Left ventricle myocardium inferior (tissue), 1 donor: ENCODE measurements at regions not wholly inside any gene's neighbourhood (a gene's known extent, or its start where the extent isn't known, plus 50 kb on each side); places are given as distances from the start of the nearest gene placed in this dataset.
"Not testable (repeated sequence)": the region's sequence is repeated elsewhere in the genome, so short reads cannot be mapped to it uniquely, and the experiment has no call there.

Experiments used
- DNase-seq: peaks from one replicate; pipeline ENCODE4 v3.0.0-alpha.2; 2020
- H3K27ac ChIP-seq: fragments of 200-600 bp; replicated peaks from 2 replicates; pipeline ENCODE4 v1.8.0; 2021
- H3K27me3 ChIP-seq: fragments of 200-600 bp; 2 replicates; pipeline ENCODE4 v1.8.0; 2021; ENCODE audit warnings: low read depth
- H3K36me3 ChIP-seq: fragments of 200-600 bp; 2 replicates; pipeline ENCODE4 v1.8.0; 2021
- H3K4me1 ChIP-seq: fragments of 200-600 bp; 2 replicates; pipeline ENCODE4 v1.8.0; 2021
- H3K4me3 ChIP-seq: fragments of 200-600 bp; 2 replicates; pipeline ENCODE4 v1.8.0; 2021; ENCODE audit warnings: mild to moderate bottlenecking, moderate library complexity
- H3K9me3 ChIP-seq: fragments of 200-600 bp; replicated peaks from 2 replicates; pipeline ENCODE4 v1.8.0; 2021
- CTCF ChIP-seq: fragments of 200-600 bp; IDR thresholded peaks from 2 replicates; pipeline ENCODE4 v1.8.0; 2021; ENCODE audit warnings: antibody characterized with exemption, mild to moderate bottlenecking, borderline replicate concordance
- intact Hi-C: fragments of 100-400 bp; cut with micrococcal nuclease; formaldehyde crosslinking; loops from one replicate; pipeline ENCODE4 v1.11.0; 2022
- donor health status: DM: no; HTN: yes; CAD: no; lungs with severe emphysema.

DNA sequence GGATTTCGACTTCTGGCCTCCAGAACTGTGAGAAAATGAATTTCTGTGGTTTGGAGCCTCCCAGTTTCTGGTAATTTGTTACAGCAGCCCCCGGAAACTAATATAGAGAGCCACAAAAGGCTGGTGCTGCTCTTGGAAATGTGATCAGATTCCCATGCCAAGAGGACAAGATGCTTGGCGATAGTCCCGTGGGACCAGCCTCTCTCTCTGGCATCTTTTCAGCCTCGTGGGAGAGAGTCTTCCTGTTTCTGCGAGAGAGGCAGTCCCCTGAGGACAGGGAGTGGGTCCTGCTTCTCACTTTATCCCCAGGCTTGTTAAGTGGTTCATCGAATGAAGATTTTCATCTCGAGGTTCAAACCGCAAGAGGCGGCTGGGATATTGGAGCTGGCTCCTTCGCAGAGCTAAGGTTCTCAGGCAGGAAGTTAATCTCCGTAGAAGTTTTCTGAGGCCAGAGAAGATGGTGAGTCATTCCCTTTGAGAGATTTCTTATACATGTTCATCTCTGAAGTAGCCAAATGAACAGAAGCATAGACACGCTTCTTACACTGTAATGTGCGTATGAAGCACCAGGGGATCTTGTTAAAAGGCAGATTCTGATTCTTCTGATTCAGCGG is 211.6 kb upstream of the SDK2 start:
- Histone ChIP-seq H3K36me3 (no peaks in the 10 kb centered on the region), H3K27me3 (peaks cover 33% of the 10 kb centered on the region), H3K4me1 (no peaks in the 10 kb centered on the region), H3K9me3 (peaks cover 16% of the 10 kb centered on the region), H3K27ac (no peak overlapping the region), H3K4me3 (no peak overlapping the region)
- no peak for DNase-seq
- intact Hi-C loops, result no loop called here
- no peak for TF ChIP-seq CTCF

DNA sequence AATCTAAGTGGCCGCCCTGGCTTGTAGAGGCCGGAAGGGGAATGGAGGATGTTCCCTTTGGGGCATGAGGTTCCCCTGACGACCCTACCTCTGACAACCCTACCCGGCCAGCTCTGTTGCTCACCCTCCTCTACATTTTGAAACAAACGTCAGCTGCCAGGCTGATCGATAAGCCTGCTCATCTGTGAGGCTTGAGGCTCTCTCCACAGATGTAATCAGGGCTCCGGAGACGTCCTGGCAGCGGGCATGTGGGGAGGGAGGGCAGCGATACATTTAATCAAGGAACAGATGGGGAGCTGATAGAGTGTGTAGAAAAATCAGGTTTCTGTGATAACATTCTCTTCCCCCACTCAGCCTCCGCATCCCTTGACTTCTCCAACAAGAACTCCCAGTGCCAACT is 212.3 kb upstream of the SDK2 start:
- H3K27ac ChIP-seq, result no peak overlapping the region
- H3K36me3 ChIP-seq, result no peaks in the 10 kb centered on the region
- H3K9me3 ChIP-seq, result peaks cover 16% of the 10 kb centered on the region
- intact Hi-C loops, result no loop called here
- no peak for DNase-seq
- H3K4me1 ChIP-seq, result no peaks in the 10 kb centered on the region
- no peak overlapping the region for H3K4me3 ChIP-seq
- no peak for TF ChIP-seq CTCF
- H3K27me3 ChIP-seq, result peaks cover 33% of the 10 kb centered on the region

GRCh38 chr17:73859439-73860008 is 215.3 kb upstream of the SDK2 start:
- H3K27ac ChIP-seq, H3K4me1 ChIP-seq, H3K4me3 ChIP-seq, H3K36me3 ChIP-seq, intact Hi-C loops, DNase-seq: not testable (repeated sequence)
- H3K27me3 ChIP-seq, result peaks cover 33% of the 10 kb centered on the region
- peaks cover 11% of the 10 kb centered on the region for H3K9me3 ChIP-seq

GRCh38 chr17:73861543-73861942 is 217.3 kb upstream of the SDK2 start:
- intact Hi-C loops, result no loop called here
- DNase-seq, result no peak
- H3K36me3 ChIP-seq, result no peaks in the 10 kb centered on the region
- H3K4me1 ChIP-seq, result no peaks in the 10 kb centered on the region
- no peak for TF ChIP-seq CTCF
- peaks cover 25% of the 10 kb centered on the region for H3K27me3 ChIP-seq
- no peak overlapping the region for H3K4me3 ChIP-seq
- H3K27ac ChIP-seq, result no peak overlapping the region
- H3K9me3 ChIP-seq, result no peaks in the 10 kb centered on the region

- Histone ChIP-seq H3K4me1 (no peaks in the 10 kb centered on the region), H3K27me3 (peaks cover 15% of the 10 kb centered on the region), H3K27ac (no peak overlapping the region), H3K36me3 (no peaks in the 10 kb centered on the region), H3K4me3 (no peak overlapping the region), H3K9me3 (no peaks in the 10 kb centered on the region)
- intact Hi-C loops, result no loop called here
- no peak for TF ChIP-seq CTCF
- no peak for DNase-seq
Measured at GRCh38 chr17:73863761-73864535, 219.7 kb upstream of the SDK2 start.

GRCh38 chr17:73865831-73866230 is 221.6 kb upstream of the SDK2 start:
- no peaks in the 10 kb centered on the region for H3K36me3 ChIP-seq
- H3K9me3 ChIP-seq, result no peaks in the 10 kb centered on the region
- intact Hi-C loops, result no loop called here
- no peaks in the 10 kb centered on the region for H3K4me1 ChIP-seq
- H3K4me3 ChIP-seq, result no peak overlapping the region
- peaks cover 20% of the 10 kb centered on the region for H3K27me3 ChIP-seq
- DNase-seq, result no peak
- no peak for TF ChIP-seq CTCF
- no peak overlapping the region for H3K27ac ChIP-seq
